ENCODE measurements at regions not wholly inside any gene's neighbourhood (a gene's known extent, or its start where the extent isn't known, plus 50 kb on each side); places are given as distances from the start of the nearest gene placed in this dataset.
A peak's percentile ranks its signal among the peaks of the same experiment; 100 is the strongest.

DNA sequence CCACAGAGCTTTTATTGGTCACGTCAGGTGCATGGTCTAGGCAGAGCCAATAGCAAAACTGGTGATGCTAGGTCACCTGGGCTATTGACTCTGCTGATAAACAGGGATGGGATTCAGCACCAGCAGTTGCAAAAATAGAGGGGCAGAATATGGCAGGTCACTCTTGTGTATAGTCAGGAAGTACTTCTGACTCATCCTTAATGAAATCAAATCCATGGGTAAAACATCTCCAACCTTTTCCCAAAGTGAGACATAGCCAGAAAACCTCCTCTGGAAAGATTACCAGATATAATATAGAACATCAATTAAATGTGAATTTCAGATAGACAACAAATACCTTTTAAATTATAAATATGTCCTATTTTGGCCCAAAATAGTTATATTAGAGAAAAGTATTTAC is 383.2 kb downstream of the METTL15 start (continued):
- TF ChIP-seq, protein P1, sequence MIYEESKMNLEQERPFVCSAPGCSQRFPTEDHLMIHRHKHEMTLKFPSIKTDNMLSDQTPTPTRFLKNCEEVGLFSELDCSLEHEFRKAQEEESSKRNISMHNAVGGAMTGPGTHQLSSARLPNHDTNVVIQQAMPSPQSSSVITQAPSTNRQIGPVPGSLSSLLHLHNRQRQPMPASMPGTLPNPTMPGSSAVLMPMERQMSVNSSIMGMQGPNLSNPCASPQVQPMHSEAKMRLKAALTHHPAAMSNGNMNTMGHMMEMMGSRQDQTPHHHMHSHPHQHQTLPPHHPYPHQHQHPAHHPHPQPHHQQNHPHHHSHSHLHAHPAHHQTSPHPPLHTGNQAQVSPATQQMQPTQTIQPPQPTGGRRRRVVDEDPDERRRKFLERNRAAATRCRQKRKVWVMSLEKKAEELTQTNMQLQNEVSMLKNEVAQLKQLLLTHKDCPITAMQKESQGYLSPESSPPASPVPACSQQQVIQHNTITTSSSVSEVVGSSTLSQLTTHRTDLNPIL (CRISPR knock-in tag; IDR thresholded peaks at IDR 0.05; ENCODE audit: low read depth), result no peak
- TF ChIP-seq, protein P2, sequence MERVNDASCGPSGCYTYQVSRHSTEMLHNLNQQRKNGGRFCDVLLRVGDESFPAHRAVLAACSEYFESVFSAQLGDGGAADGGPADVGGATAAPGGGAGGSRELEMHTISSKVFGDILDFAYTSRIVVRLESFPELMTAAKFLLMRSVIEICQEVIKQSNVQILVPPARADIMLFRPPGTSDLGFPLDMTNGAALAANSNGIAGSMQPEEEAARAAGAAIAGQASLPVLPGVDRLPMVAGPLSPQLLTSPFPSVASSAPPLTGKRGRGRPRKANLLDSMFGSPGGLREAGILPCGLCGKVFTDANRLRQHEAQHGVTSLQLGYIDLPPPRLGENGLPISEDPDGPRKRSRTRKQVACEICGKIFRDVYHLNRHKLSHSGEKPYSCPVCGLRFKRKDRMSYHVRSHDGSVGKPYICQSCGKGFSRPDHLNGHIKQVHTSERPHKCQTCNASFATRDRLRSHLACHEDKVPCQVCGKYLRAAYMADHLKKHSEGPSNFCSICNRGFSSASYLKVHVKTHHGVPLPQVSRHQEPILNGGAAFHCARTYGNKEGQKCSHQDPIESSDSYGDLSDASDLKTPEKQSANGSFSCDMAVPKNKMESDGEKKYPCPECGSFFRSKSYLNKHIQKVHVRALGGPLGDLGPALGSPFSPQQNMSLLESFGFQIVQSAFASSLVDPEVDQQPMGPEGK (CRISPR knock-in tag; IDR thresholded peaks at IDR 0.05; ENCODE audit: borderline replicate concordance), result no peak
- TF ChIP-seq ZFP30 (CRISPR knock-in tag; IDR thresholded peaks at IDR 0.05), result no peak

DNA sequence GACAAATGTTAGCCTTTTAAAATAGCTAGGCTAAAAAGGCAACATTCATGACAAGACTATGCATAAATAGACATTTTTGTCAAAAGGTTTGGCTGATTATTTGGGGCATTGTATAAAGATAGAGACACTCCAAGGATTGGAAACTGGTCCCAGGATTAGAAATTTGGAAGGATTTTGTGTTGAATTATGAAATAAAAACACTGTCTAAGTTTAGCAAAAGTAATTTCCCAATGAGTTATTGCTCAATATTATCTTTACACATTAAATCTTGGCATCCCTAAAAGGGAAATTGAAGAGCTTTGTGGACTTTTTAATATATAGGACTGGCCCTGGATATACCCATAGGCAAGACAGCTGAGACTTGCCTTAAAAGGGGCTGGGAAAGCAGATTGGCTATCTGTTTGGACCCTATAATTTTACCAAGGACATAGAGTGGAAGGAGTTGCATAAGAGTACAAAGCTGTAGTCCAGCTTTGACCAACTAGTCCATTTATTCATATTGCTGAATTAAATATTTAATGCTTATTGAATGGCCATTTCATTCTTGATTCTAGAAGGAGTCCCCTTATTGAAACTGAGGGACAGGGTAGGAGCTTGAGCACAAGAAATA is 382.7 kb downstream of the METTL15 start:
- ATAC-seq, result no peak
- TF ChIP-seq CSDC2 (CRISPR knock-in tag; IDR thresholded peaks at IDR 0.05), result no peak
- TF ChIP-seq, protein P2 (CRISPR knock-in tag; IDR thresholded peaks at IDR 0.05; ENCODE audit: borderline replicate concordance), result no peak
- TF ChIP-seq, protein P3, sequence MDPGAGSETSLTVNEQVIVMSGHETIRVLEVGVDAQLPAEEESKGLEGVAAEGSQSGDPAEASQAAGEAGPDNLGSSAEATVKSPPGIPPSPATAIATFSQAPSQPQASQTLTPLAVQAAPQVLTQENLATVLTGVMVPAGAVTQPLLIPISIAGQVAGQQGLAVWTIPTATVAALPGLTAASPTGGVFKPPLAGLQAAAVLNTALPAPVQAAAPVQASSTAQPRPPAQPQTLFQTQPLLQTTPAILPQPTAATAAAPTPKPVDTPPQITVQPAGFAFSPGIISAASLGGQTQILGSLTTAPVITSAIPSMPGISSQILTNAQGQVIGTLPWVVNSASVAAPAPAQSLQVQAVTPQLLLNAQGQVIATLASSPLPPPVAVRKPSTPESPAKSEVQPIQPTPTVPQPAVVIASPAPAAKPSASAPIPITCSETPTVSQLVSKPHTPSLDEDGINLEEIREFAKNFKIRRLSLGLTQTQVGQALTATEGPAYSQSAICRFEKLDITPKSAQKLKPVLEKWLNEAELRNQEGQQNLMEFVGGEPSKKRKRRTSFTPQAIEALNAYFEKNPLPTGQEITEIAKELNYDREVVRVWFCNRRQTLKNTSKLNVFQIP (CRISPR knock-in tag; IDR thresholded peaks at IDR 0.05; ENCODE audit: borderline replicate concordance, low read depth), result no peak
- TF ChIP-seq ZNF565 (CRISPR knock-in tag; conservative IDR thresholded peaks at IDR 0.05; ENCODE audit: low read depth), result no peak
- TF ChIP-seq, protein P4, sequence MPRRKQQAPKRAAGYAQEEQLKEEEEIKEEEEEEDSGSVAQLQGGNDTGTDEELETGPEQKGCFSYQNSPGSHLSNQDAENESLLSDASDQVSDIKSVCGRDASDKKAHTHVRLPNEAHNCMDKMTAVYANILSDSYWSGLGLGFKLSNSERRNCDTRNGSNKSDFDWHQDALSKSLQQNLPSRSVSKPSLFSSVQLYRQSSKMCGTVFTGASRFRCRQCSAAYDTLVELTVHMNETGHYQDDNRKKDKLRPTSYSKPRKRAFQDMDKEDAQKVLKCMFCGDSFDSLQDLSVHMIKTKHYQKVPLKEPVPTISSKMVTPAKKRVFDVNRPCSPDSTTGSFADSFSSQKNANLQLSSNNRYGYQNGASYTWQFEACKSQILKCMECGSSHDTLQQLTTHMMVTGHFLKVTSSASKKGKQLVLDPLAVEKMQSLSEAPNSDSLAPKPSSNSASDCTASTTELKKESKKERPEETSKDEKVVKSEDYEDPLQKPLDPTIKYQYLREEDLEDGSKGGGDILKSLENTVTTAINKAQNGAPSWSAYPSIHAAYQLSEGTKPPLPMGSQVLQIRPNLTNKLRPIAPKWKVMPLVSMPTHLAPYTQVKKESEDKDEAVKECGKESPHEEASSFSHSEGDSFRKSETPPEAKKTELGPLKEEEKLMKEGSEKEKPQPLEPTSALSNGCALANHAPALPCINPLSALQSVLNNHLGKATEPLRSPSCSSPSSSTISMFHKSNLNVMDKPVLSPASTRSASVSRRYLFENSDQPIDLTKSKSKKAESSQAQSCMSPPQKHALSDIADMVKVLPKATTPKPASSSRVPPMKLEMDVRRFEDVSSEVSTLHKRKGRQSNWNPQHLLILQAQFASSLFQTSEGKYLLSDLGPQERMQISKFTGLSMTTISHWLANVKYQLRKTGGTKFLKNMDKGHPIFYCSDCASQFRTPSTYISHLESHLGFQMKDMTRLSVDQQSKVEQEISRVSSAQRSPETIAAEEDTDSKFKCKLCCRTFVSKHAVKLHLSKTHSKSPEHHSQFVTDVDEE (CRISPR knock-in tag; IDR thresholded peaks at IDR 0.05), result no peak
- TF ChIP-seq ZNF8 (CRISPR knock-in tag; IDR thresholded peaks at IDR 0.05), result no peak
- no peak for TF ChIP-seq ZFP30 (CRISPR knock-in tag; IDR thresholded peaks at IDR 0.05)
- TF ChIP-seq ZNF70 (CRISPR knock-in tag; IDR thresholded peaks at IDR 0.05), result no peak
- TF ChIP-seq TCF4 (CRISPR knock-in tag; IDR thresholded peaks at IDR 0.05; ENCODE audit: borderline replicate concordance), result no peak
- TF ChIP-seq, protein P5, sequence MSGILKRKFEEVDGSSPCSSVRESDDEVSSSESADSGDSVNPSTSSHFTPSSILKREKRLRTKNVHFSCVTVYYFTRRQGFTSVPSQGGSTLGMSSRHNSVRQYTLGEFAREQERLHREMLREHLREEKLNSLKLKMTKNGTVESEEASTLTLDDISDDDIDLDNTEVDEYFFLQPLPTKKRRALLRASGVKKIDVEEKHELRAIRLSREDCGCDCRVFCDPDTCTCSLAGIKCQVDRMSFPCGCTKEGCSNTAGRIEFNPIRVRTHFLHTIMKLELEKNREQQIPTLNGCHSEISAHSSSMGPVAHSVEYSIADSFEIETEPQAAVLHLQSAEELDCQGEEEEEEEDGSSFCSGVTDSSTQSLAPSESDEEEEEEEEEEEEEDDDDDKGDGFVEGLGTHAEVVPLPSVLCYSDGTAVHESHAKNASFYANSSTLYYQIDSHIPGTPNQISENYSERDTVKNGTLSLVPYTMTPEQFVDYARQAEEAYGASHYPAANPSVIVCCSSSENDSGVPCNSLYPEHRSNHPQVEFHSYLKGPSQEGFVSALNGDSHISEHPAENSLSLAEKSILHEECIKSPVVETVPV (CRISPR knock-in tag; IDR thresholded peaks at IDR 0.05), result no peak
- no peak for TF ChIP-seq BACH2 (CRISPR knock-in tag; IDR thresholded peaks at IDR 0.05; ENCODE audit: borderline replicate concordance)
- no peak for TF ChIP-seq ESRRG (CRISPR knock-in tag; IDR thresholded peaks at IDR 0.05)
- no peak for TF ChIP-seq PPARA (CRISPR knock-in tag; IDR thresholded peaks at IDR 0.05; ENCODE audit: borderline replicate concordance)
- TF ChIP-seq SNAI2 (CRISPR knock-in tag; IDR thresholded peaks at IDR 0.05), result no peak

DNA sequence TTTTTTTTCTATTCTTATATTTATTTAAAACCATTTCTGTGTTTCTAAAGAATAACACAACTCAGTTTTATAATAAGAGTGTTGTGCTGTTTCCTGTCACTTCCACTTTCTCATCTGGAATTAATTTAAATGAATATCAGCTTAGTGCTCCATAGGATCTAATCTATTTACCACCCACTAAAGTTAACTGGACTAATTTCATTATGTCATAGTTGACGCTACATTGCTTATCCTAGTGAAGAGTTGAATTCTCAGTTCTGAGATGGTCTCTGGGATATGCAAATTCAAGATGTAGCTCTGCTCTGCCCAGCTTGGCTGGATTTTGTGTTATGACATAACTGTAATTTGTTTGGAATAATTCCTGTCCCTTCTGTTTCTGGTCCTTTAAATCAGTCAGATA is 380.1 kb downstream of the METTL15 start:
- TF ChIP-seq ZNF70 (CRISPR knock-in tag; IDR thresholded peaks at IDR 0.05) (no peak), TCF4 (CRISPR knock-in tag; IDR thresholded peaks at IDR 0.05; ENCODE audit: borderline replicate concordance) (peak; percentile 85)

More for the DNA sequence above, 380.1 kb downstream of the METTL15 start:
- no peak; the same call in 2 of the 3 replicates for ATAC-seq
